Tibial nerve (tissue), 3 donors: ENCODE measurements at regions not wholly inside any gene's neighbourhood (a gene's known extent, or its start where the extent isn't known, plus 50 kb on each side); places are given as distances from the start of the nearest gene placed in this dataset.

Source experiments
- EP300 ChIP-seq, 2 donors: sonication (generic); formaldehyde crosslinking; IDR thresholded peaks; one replicate each; pipeline ENCODE4 v1.6.1; 2017; ENCODE audit warnings: antibody characterized with exemption in 2 of 2, mild to moderate bottlenecking in 1 of 2
- POLR2A ChIP-seq, 2 donors: fragments of 450-650 bp; IDR thresholded peaks; one replicate each; pipeline ENCODE4 v1.6.1; 2017; ENCODE audit warnings: antibody characterized with exemption in 2 of 2, mild to moderate bottlenecking in 2 of 2, moderate library complexity in 2 of 2

DNA sequence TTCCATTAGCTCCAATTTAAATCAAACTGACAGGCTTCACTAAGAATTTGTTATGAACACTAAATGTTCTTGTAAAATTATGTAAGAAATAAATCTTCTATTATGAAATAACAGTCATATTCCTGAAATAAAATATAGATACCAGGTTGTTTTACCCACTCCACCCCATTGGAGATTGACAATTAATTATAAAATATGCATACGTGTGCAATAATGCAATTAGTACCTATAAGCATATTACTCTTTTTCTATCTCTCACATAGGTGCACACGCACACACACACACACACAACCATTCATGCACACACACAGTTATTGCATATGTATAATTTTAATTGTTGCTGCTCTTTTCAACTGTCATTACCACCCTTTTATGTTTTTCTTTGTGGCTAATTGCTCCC is 395.7 kb downstream of the SLITRK5 start:
- TF ChIP-seq EP300 (IDR thresholded peaks at IDR 0.05) = no peak
- TF ChIP-seq POLR2A (IDR thresholded peaks at IDR 0.05) = no peak
